HG03575 (cell line): ENCODE measurements at regions not wholly inside any gene's neighbourhood (a gene's known extent, or its start where the extent isn't known, plus 50 kb on each side); places are given as distances from the start of the nearest gene placed in this dataset.

Experiments
- ATAC-seq: cut with Tn5 transposase; IDR thresholded peaks from one replicate; pipeline ENCODE4 v1.9.1; 2021; ENCODE audit not compliant: unreplicated experiment, insufficient number of reproducible peaks, low FRiP score; ENCODE audit errors: extremely low read depth

- ATAC-seq, result no peak
Measured at GRCh38 chr18:55166260-55166598, 207.0 kb upstream of the CCDC68 start.

- no peak for ATAC-seq
Measured at GRCh38 chr18:55163550-55163949, 204.3 kb upstream of the CCDC68 start.

GRCh38 chr18:55161916-55162315, 202.7 kb upstream of the CCDC68 start:
- no peak for ATAC-seq

GRCh38 chr18:55159027-55159426, 199.8 kb upstream of the CCDC68 start:
- no peak for ATAC-seq

- ATAC-seq, result no peak
Measured at GRCh38 chr18:55158570-55158969, 199.3 kb upstream of the CCDC68 start.

GRCh38 chr18:55153346-55153745, 194.1 kb upstream of the CCDC68 start:
- no peak for ATAC-seq

- no peak for ATAC-seq
Measured at GRCh38 chr18:55152801-55153200, 193.5 kb upstream of the CCDC68 start.

- no peak for ATAC-seq
Measured at GRCh38 chr18:55149994-55150393, 190.7 kb upstream of the CCDC68 start.

GRCh38 chr18:55147791-55148190, 188.5 kb upstream of the CCDC68 start:
- no peak for ATAC-seq

GRCh38 chr18:55144193-55144930, 185.1 kb upstream of the CCDC68 start:
- no peak for ATAC-seq

GRCh38 chr18:55142410-55142809, 183.1 kb upstream of the CCDC68 start:
- ATAC-seq, result no peak

- ATAC-seq, result no peak
Measured at GRCh38 chr18:55141318-55141717, 182.1 kb upstream of the CCDC68 start.

GRCh38 chr18:55139836-55140235, 180.6 kb upstream of the CCDC68 start:
- no peak for ATAC-seq

- no peak for ATAC-seq
Measured at GRCh38 chr18:55139307-55139706, 180.0 kb upstream of the CCDC68 start.

GRCh38 chr18:55138401-55138800, 179.1 kb upstream of the CCDC68 start:
- ATAC-seq, result no peak

GRCh38 chr18:55137602-55138001, 178.3 kb upstream of the CCDC68 start:
- ATAC-seq, result no peak

GRCh38 chr18:55136864-55137263, 177.6 kb upstream of the CCDC68 start:
- ATAC-seq, result no peak

GRCh38 chr18:55136258-55136657, 177.0 kb upstream of the CCDC68 start:
- ATAC-seq, result no peak

GRCh38 chr18:55133378-55133777, 174.1 kb upstream of the CCDC68 start:
- no peak for ATAC-seq

- no peak for ATAC-seq
Measured at GRCh38 chr18:55128437-55128836, 169.2 kb upstream of the CCDC68 start.

- no peak for ATAC-seq
Measured at GRCh38 chr18:55124078-55124763, 165.0 kb upstream of the CCDC68 start.
